ENCODE measurements at regions not wholly inside any gene's neighbourhood (a gene's known extent, or its start where the extent isn't known, plus 50 kb on each side); places are given as distances from the start of the nearest gene placed in this dataset.

GRCh38 chr10:52703898-52704297 is 68.7 kb downstream of the MBL2 start:
- no peaks in the 10 kb centered on the region for H3K27me3 ChIP-seq (ENCODE audit: control insufficient read depth in 2 of 2, insufficient read depth in 2 of 2, low read length in 2 of 2)
- FAIRE-seq, result no peak
- peaks cover 14% of the 10 kb centered on the region for H3K4me1 ChIP-seq (ENCODE audit: control insufficient read depth, extremely low read depth, insufficient read depth, low read length)
- ChIA-PET CTCF (interaction anchor here (1.1 to 1.3 kb wide), 2 partner anchors 25 to 36 kb away, joined by 3 to 5 read pairs; no protein-coding TSS in a partner anchor), POLR2A (no interaction called here)
- no peak for TF ChIP-seq FOS (IDR thresholded peaks at IDR 0.05; ENCODE audit: borderline replicate concordance, insufficient read depth, low read length)
- no peak for TF ChIP-seq MAX (IDR thresholded peaks at IDR 0.05; ENCODE audit: insufficient read depth, insufficient read length)
- no peak for TF ChIP-seq MYC (IDR thresholded peaks at IDR 0.05; ENCODE audit: low read depth, low read length)
- no peak for TF ChIP-seq CTCF (IDR thresholded peaks at IDR 0.05; ENCODE audit: extremely low read depth in 1 of 2, insufficient read depth in 1 of 2, low read depth in 1 of 2, low read length in 2 of 2)
- TF ChIP-seq JUN (IDR thresholded peaks at IDR 0.05; ENCODE audit: borderline replicate concordance, insufficient read depth, insufficient read length, low read depth), result no peak
- TF ChIP-seq EZH2 (IDR thresholded peaks at IDR 0.05; ENCODE audit: borderline replicate concordance, low read depth, low read length, severe bottlenecking), result no peak
- no peak for TF ChIP-seq POLR2A (IDR thresholded peaks at IDR 0.05; ENCODE audit: low read depth, low read length)
- TF ChIP-seq POLR2AphosphoS5 (IDR thresholded peaks at IDR 0.05; ENCODE audit: insufficient read depth, low read depth, low read length), result no peak
- TF ChIP-seq GATA2 (IDR thresholded peaks at IDR 0.05; ENCODE audit: insufficient read depth, insufficient read length, low read depth, low read length), result no peak
- dilution Hi-C loops (cut with MboI; ENCODE audit: extremely low pct_ligation_motif_present, low sequenced_read_pairs), result no loop called here
- peak overlapping the region; percentile 34 for H3K9ac ChIP-seq (replicated peaks; ENCODE audit: extremely low read depth, insufficient read depth, low read length)
- intact Hi-C loops (cut with micrococcal nuclease), result loop anchor here (2.0 kb wide), 1 partner anchor 35 kb away; no protein-coding TSS in a partner anchor
- H3K9me1 ChIP-seq (replicated peaks; ENCODE audit: control insufficient read depth, extremely low read depth, insufficient read depth, low read length), result no peaks in the 10 kb centered on the region
- H3K36me3 ChIP-seq (ENCODE audit: control insufficient read depth in 2 of 2, extremely low read depth in 1 of 2, insufficient read depth in 2 of 2, low read length in 2 of 2), result no peaks in the 10 kb centered on the region
- H2AFZ ChIP-seq (ENCODE audit: low read depth, low read length), result peak overlapping the region; percentile 88
- BruUV-seq (replicated peaks), result no TSS peak
- peak overlapping the region; percentile 52 for H3K27ac ChIP-seq (ENCODE audit: insufficient read depth, low read depth, low read length)
- peak overlapping the region; percentile 45 for H3K4me2 ChIP-seq (ENCODE audit: insufficient read depth, low read length)
- no peaks in the 10 kb centered on the region for H3K79me2 ChIP-seq (ENCODE audit: control insufficient read depth, insufficient read depth, low read length)
- H4K20me1 ChIP-seq (replicated peaks; ENCODE audit: control insufficient read depth, extremely low read depth, insufficient read depth, low read length), result no peaks in the 10 kb centered on the region
- H3K9me3 ChIP-seq (replicated peaks; ENCODE audit: control insufficient read depth, insufficient read depth, low read length), result no peaks in the 10 kb centered on the region
- no peak overlapping the region for H3K4me3 ChIP-seq (replicated peaks in 1 of 3; ENCODE audit: insufficient read depth in 1 of 3, low read depth in 1 of 3, low read length in 3 of 3)
- peak; percentile 74 for DNase-seq (ENCODE audit: low read depth, low spot score)
